A673 (cell line): ENCODE measurements at regions not wholly inside any gene's neighbourhood (a gene's known extent, or its start where the extent isn't known, plus 50 kb on each side); places are given as distances from the start of the nearest gene placed in this dataset.

Experiments
- BruUV-seq: library from RNA; stranded (reverse); fragments of 400-500 nt; replicated peaks from 2 replicates; lab custom pipeline; 2021; lab: Mats Ljungman, UMichigan
- CTCF ChIA-PET: fragments of 300-600 bp; sonication (Branson Sonifier 250); formaldehyde crosslinking; loops from one replicate; lab custom pipeline; 2022; ENCODE audit warnings: antibody characterized with exemption; lab: Charles Lee
- POLR2A ChIA-PET: fragments of 300-600 bp; sonication (Branson Sonifier 250); formaldehyde crosslinking; loops from one replicate; lab custom pipeline; 2022; ENCODE audit warnings: antibody characterized with exemption; ENCODE audit not compliant: low non-redundant PET; lab: Charles Lee
- DNase-seq: peaks from one replicate; pipeline ENCODE4 v3.0.0-alpha.2; 2015; ENCODE audit warnings: low spot score
- H3K27ac ChIP-seq: fragments of 200-600 bp; sonication (generic); 2 replicates; pipeline ENCODE4 v1.5.1; 2016; ENCODE audit warnings: mixed run types, low read depth, mild to moderate bottlenecking, mixed read lengths, antibody characterized with exemption, low read length; ENCODE audit not compliant: poor library complexity, severe bottlenecking
- H3K27me3 ChIP-seq: fragments of 200-600 bp; sonication (generic); replicated peaks from 2 replicates; pipeline ENCODE4 v1.6.1; 2017; ENCODE audit warnings: mixed run types, low read depth, mild to moderate bottlenecking, mixed read lengths, antibody characterized with exemption, low read length; ENCODE audit not compliant: insufficient read depth, poor library complexity
- H3K36me3 ChIP-seq: fragments of 200-600 bp; sonication (generic); 2 replicates; pipeline ENCODE4 v1.6.1; 2016; ENCODE audit warnings: mixed run types, mild to moderate bottlenecking, mixed read lengths, antibody characterized with exemption, low read length; ENCODE audit not compliant: insufficient read depth, poor library complexity, severe bottlenecking
- H3K4me1 ChIP-seq: fragments of 200-600 bp; sonication (generic); 2 replicates; pipeline ENCODE4 v1.6.1; 2017; ENCODE audit warnings: mixed run types, mild to moderate bottlenecking, mixed read lengths, antibody characterized with exemption, low read length; ENCODE audit not compliant: insufficient read depth, poor library complexity, severe bottlenecking
- H3K4me3 ChIP-seq: fragments of 200-600 bp; sonication (generic); 2 replicates; pipeline ENCODE4 v1.5.1; 2016; ENCODE audit warnings: low read depth, mixed run types, mild to moderate bottlenecking, mixed read lengths, low read length; ENCODE audit not compliant: poor library complexity, severe bottlenecking
- H3K9me3 ChIP-seq: fragments of 200-600 bp; sonication (generic); 2 replicates; pipeline ENCODE4 v1.6.1; 2016; ENCODE audit warnings: mixed run types, low read depth, mild to moderate bottlenecking, mixed read lengths, antibody characterized with exemption, low read length; ENCODE audit not compliant: poor library complexity, severe bottlenecking
- CTCF ChIP-seq: fragments of 300-800, 200-600 bp; sonication (generic); conservative IDR thresholded peaks from 2 replicates; pipeline ENCODE4 v1.5.1; 2017; ENCODE audit warnings: low read depth, mild to moderate bottlenecking, antibody characterized with exemption, low read length, moderate library complexity, mixed read lengths
- EZH2 ChIP-seq: fragments of 200-600 bp; sonication (generic); IDR thresholded peaks from 2 replicates; pipeline ENCODE4 v1.6.1; 2017; ENCODE audit warnings: borderline replicate concordance, low read depth, mild to moderate bottlenecking, mixed read lengths, antibody characterized with exemption, low read length; ENCODE audit not compliant: poor library complexity, severe bottlenecking
- intact Hi-C: fragments of 100-400 bp; cut with micrococcal nuclease; formaldehyde crosslinking; loops from one replicate; pipeline ENCODE4 v1.10.0; 2022; ENCODE audit not compliant: unreplicated experiment

- Histone ChIP-seq H3K9me3 (no peaks in the 10 kb centered on the region), H3K27me3 (no peaks in the 10 kb centered on the region), H3K4me3 (no peak overlapping the region), H3K36me3 (no peaks in the 10 kb centered on the region), H3K27ac (no peak overlapping the region), H3K4me1 (no peaks in the 10 kb centered on the region)
- intact Hi-C loops, result no loop called here
- no peak for DNase-seq
- no TSS peak for BruUV-seq
- TF ChIP-seq EZH2 (no peak), CTCF (no peak)
- POLR2A ChIA-PET, result no interaction called here
- CTCF ChIA-PET, result no interaction called here
These were observed 203.9 kb upstream of the OR13F1 start for GRCh38 chr9:104300124-104300523.

GRCh38 chr9:104301755-104302154, 202.3 kb upstream of the OR13F1 start:
- no peak overlapping the region for H3K27ac ChIP-seq
- no TSS peak for BruUV-seq

GRCh38 chr9:104302775-104303174, 201.3 kb upstream of the OR13F1 start:
- Histone ChIP-seq H3K9me3 (no peaks in the 10 kb centered on the region), H3K27ac (no peak overlapping the region), H3K4me1 (no peaks in the 10 kb centered on the region), H3K36me3 (no peaks in the 10 kb centered on the region), H3K4me3 (no peak overlapping the region), H3K27me3 (no peaks in the 10 kb centered on the region)
- POLR2A ChIA-PET, result no interaction called here
- DNase-seq, result no peak
- TF ChIP-seq CTCF (no peak), EZH2 (no peak)
- BruUV-seq, result no TSS peak
- intact Hi-C loops, result no loop called here
- CTCF ChIA-PET, result no interaction called here

More at GRCh38 chr9:104301755-104302154, 202.3 kb upstream of the OR13F1 start:
- TF ChIP-seq EZH2 (no peak), CTCF (no peak)
- no peaks in the 10 kb centered on the region for H3K36me3 ChIP-seq
- DNase-seq, result no peak
- no peak overlapping the region for H3K4me3 ChIP-seq
- no peaks in the 10 kb centered on the region for H3K9me3 ChIP-seq
- POLR2A ChIA-PET, result no interaction called here
- H3K27me3 ChIP-seq, result no peaks in the 10 kb centered on the region
- intact Hi-C loops, result no loop called here
- CTCF ChIA-PET, result no interaction called here
- no peaks in the 10 kb centered on the region for H3K4me1 ChIP-seq
